ENCODE measurements at regions not wholly inside any gene's neighbourhood (a gene's known extent, or its start where the extent isn't known, plus 50 kb on each side); places are given as distances from the start of the nearest gene placed in this dataset.
A peak's percentile ranks its signal among the peaks of the same experiment; 100 is the strongest.

DNA sequence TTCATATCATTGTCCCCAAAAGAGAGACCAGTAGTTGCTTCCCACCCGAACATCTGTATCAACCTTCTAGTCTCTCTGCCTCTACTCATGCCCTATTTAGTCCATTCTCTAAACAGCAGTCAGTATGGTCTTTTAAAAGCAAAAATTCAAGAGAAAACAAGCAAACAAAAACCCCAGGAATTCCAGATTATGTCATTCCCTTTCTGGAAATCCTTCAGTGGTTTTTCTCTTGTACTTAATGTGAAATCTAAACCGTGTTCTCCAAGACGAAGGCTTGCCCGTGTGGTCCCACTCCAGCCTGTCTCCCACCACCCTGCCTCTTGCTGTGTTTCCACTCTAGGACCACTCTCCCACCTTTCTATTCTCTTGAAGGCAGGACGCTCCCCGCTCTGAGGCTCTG is 90.8 kb downstream of the TMEM30B start:
- Mint-ChIP-seq H3K4me1 (peaks cover 9% of the 10 kb centered on the region), H3K36me3 (ENCODE audit: low read depth) (no peaks in the 10 kb centered on the region), H3K27ac (no peak overlapping the region), H3K27me3 (peaks cover 55% of the 10 kb centered on the region), H3K9me3 (ENCODE audit: low read depth) (no peaks in the 10 kb centered on the region), H3K4me3 (no peak overlapping the region)
- intact Hi-C loops (cut with DNase I, micrococcal nuclease), result no loop called here
- DNase-seq (no peak), ATAC-seq (no peak)
- POLR2A ChIA-PET, result no interaction called here
- CTCF ChIA-PET, result interaction anchor here (0.6 to 0.9 kb wide), 2 partner anchors 9 to 1928 kb away, joined by 3 to 4 read pairs; no protein-coding TSS in a partner anchor

GRCh38 chr14:61188978-61189808 is 91.9 kb downstream of the TMEM30B start:
- H3K36me3 Mint-ChIP-seq (ENCODE audit: low read depth), result no peaks in the 10 kb centered on the region
- intact Hi-C loops (cut with DNase I, micrococcal nuclease), result no loop called here
- peak; percentile 75 for ATAC-seq
- CTCF ChIA-PET, result interaction anchor here (0.8 to 1.2 kb wide), 5 partner anchors 10 to 203 kb away, joined by 3 to 5 read pairs (median 3); no protein-coding TSS in a partner anchor
- H3K4me1 Mint-ChIP-seq, result peaks cover 15% of the 10 kb centered on the region
- H3K27ac Mint-ChIP-seq, result no peak overlapping the region
- H3K9me3 Mint-ChIP-seq (ENCODE audit: low read depth), result no peaks in the 10 kb centered on the region
- peaks cover 58% of the 10 kb centered on the region for H3K27me3 Mint-ChIP-seq
- POLR2A ChIA-PET, result no interaction called here
- peak overlapping the region; percentile 62 for H3K4me3 Mint-ChIP-seq
- DNase-seq, result peak; percentile 74

DNA sequence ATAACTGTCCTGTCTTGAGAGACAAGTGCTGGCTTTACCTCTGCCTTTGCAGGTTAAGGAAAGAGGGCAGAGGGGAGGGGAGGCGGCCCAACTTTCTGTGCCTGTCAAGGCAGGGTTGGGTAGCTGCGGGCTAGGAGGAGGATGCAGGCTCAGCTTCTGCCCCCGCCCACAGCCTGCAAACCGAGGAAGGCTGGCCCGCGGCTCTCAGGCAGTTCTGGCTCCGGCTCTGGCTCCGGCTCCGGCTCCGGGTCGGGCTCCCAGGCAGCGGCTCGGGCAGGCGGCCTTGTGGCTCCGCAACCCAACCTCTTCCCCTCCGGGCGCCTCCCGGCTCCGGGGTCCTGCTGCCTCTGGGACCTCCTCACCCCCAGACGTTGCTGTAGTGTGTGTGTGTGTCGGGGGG is 92.9 kb downstream of the TMEM30B start:
- DNase-seq (peak; percentile 46), ATAC-seq (peak; percentile 35)
- H3K4me1 Mint-ChIP-seq, result peaks cover 23% of the 10 kb centered on the region
- ChIA-PET CTCF (interaction anchor here (0.6 to 1.2 kb wide), 2 partner anchors 17 to 62 kb away, joined by 3 read pairs; no protein-coding TSS in a partner anchor), POLR2A (no interaction called here)
- H3K27me3 Mint-ChIP-seq, result peaks cover 55% of the 10 kb centered on the region
- H3K36me3 Mint-ChIP-seq (ENCODE audit: low read depth), result no peaks in the 10 kb centered on the region
- no peak overlapping the region for H3K27ac Mint-ChIP-seq
- intact Hi-C loops (cut with DNase I, micrococcal nuclease), result no loop called here
- H3K4me3 Mint-ChIP-seq, result peak overlapping the region; percentile 62
- no peaks in the 10 kb centered on the region for H3K9me3 Mint-ChIP-seq (ENCODE audit: low read depth)

DNA sequence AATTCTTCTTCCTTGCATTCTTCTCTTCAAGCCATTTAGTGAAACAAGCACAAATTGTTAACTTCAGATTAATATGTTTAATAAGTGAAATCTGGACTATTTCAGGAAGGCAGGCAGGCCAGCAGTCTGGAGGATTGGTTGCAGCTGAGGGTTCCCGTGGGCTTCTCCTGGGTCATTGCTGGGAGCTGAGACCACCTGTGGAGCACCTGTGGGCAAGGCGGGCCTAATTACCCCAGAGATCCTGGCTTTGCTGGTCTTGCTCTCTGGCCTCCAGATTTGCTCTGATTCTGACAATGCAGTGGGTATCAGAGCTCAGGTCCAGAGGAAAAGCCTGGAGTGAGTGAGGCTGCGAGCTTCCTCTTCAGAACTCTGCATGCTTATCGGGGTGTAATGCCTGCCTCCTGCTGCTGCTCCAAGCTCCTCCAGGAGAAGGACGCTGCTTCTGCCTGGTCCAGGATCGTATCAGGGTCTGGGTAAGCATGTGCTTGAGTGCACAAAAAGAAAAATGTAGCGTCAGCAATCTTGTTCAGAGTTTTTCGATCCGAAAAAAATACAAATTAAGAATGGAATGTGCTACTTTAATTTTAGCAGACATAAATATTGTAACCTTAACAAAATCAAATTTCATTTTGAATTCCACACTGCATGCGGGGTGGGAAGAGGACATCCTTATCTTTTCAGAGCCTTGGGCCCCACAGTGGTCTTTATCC is 93.8 kb downstream of the TMEM30B start:
- POLR2A ChIA-PET, result no interaction called here
- CTCF ChIA-PET, result no interaction called here
- H3K36me3 Mint-ChIP-seq (ENCODE audit: low read depth), result no peaks in the 10 kb centered on the region
- H3K4me3 Mint-ChIP-seq, result no peak overlapping the region
- H3K9me3 Mint-ChIP-seq (ENCODE audit: low read depth), result no peaks in the 10 kb centered on the region
- DNase-seq (no peak), ATAC-seq (no peak)
- H3K27ac Mint-ChIP-seq, result no peak overlapping the region
- intact Hi-C loops (cut with DNase I, micrococcal nuclease), result no loop called here
- H3K4me1 Mint-ChIP-seq, result peaks cover 27% of the 10 kb centered on the region
- H3K27me3 Mint-ChIP-seq, result peaks cover 58% of the 10 kb centered on the region

DNA sequence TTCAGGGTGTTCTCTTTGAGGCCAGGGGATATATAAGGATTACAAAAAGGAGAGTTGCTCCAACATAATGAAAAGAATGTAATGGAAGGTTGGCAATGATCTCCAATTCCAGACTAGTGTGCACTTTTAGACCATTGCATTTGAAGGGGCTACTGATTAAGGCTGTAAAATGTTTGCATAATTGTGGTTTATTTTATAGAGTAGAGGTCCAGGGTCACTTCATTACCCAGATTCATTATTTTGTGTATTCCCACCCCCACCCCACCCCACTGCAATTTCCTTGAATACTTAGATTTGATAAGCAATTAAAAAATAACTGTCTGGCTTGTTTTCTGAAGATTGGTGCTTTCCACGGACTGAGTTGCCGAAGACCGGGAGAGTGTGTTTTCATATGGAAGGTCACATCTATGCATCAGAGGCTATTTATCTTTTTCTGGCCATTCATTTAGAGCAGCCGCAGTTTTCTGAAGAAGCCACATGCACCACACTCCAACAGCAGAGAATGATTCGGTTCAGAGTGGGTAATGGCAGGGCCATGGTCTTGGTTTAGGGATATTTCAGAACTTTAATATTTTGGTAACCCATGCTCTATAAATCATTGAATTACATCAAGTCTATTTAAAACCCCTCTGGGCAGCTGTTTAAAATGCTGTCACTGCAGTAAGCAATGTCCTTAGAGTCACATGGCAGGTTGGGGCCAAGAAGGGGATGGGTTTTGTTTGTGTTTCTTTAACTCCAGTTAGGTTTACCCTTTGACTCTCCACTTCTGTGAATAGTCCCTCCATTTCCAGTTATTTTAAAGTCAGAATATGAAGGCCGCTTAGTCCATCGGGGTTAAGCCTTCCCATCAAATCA is 94.6 kb downstream of the TMEM30B start:
- POLR2A ChIA-PET, result no interaction called here
- ATAC-seq (no peak), DNase-seq (no peak)
- CTCF ChIA-PET, result interaction anchor here (0.6 to 0.7 kb wide), 2 partner anchors 12 to 227 kb away, joined by 3 to 5 read pairs; no protein-coding TSS in a partner anchor
- no peak overlapping the region for H3K27ac Mint-ChIP-seq
- H3K27me3 Mint-ChIP-seq, result peaks cover 51% of the 10 kb centered on the region
- no peak overlapping the region for H3K4me3 Mint-ChIP-seq
- no peaks in the 10 kb centered on the region for H3K9me3 Mint-ChIP-seq (ENCODE audit: low read depth)
- intact Hi-C loops (cut with DNase I, micrococcal nuclease), result no loop called here
- H3K4me1 Mint-ChIP-seq, result peaks cover 27% of the 10 kb centered on the region
- H3K36me3 Mint-ChIP-seq (ENCODE audit: low read depth), result no peaks in the 10 kb centered on the region

DNA sequence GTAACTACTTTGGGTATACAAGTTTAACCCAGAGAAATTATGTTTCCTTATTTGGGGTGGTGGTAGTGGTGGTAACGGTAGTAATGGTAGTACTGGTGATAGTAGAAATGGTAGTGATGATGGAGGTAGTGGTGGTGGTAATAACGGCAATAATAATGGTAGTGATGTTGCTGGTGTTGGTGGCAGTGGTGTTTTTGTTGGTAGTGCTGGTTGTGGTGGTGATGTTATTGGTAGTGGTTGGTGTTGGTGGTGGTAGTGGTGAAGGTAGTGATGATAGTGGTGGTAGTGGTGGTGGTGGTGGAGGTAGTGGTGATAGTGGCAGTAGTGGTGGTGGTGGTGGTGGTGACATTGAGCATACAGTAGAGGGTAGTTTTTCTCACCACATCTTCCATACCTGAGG is 95.6 kb downstream of the TMEM30B start:
- intact Hi-C loops (cut with DNase I, micrococcal nuclease), result no loop called here
- no peak overlapping the region for H3K27ac Mint-ChIP-seq

DNA sequence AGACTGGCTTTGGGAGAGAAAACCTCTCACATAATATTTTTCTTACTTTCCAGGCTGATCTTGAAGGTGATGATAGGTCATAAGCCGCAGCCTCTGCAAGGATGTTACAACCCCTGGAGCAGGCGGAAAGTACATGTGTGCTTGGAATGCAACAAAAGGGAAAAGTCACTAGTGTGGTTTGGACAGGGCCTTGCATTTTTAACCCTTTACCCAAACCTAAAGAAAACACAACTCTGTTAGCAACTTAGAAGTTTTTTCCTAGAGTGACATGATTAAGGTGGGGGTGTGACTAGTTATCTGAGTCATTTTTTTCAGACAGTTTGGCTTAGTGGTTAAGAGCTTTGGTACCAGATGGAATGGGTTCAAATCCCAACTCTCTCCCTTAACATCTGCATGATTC is 97.0 kb downstream of the TMEM30B start:
- Mint-ChIP-seq H3K9me3 (ENCODE audit: low read depth) (no peaks in the 10 kb centered on the region), H3K4me1 (peaks cover 27% of the 10 kb centered on the region), H3K4me3 (no peak overlapping the region), H3K36me3 (ENCODE audit: low read depth) (no peaks in the 10 kb centered on the region), H3K27ac (peak overlapping the region; percentile 5), H3K27me3 (peaks cover 36% of the 10 kb centered on the region)
- DNase-seq (no peak), ATAC-seq (peak; percentile 40)
- POLR2A ChIA-PET, result no interaction called here
- CTCF ChIA-PET, result no interaction called here
- intact Hi-C loops (cut with DNase I, micrococcal nuclease), result no loop called here

More for the DNA sequence above, 95.6 kb downstream of the TMEM30B start:
- peaks cover 49% of the 10 kb centered on the region for H3K27me3 Mint-ChIP-seq
- peaks cover 27% of the 10 kb centered on the region for H3K4me1 Mint-ChIP-seq
- no peaks in the 10 kb centered on the region for H3K9me3 Mint-ChIP-seq (ENCODE audit: low read depth)
- H3K36me3 Mint-ChIP-seq (ENCODE audit: low read depth), result no peaks in the 10 kb centered on the region
- CTCF ChIA-PET, result interaction anchor here (0.7 to 1.1 kb wide), 2 partner anchors 44 to 226 kb away, joined by 5 read pairs; no protein-coding TSS in a partner anchor
- ATAC-seq (no peak), DNase-seq (no peak)
- H3K4me3 Mint-ChIP-seq, result no peak overlapping the region
- POLR2A ChIA-PET, result no interaction called here

- H3K27me3 Mint-ChIP-seq, result peaks cover 33% of the 10 kb centered on the region
- ATAC-seq (peak; percentile 57), DNase-seq (no peak)
- no peaks in the 10 kb centered on the region for H3K36me3 Mint-ChIP-seq (ENCODE audit: low read depth)
- CTCF ChIA-PET, result interaction anchor here (0.7 kb wide), 1 partner anchor 9 kb away, joined by 3 read pairs; no protein-coding TSS in a partner anchor
- peaks cover 33% of the 10 kb centered on the region for H3K4me1 Mint-ChIP-seq
- H3K27ac Mint-ChIP-seq, result peak overlapping the region; percentile 11
- H3K4me3 Mint-ChIP-seq, result no peak overlapping the region
- no peaks in the 10 kb centered on the region for H3K9me3 Mint-ChIP-seq (ENCODE audit: low read depth)
- intact Hi-C loops (cut with DNase I, micrococcal nuclease), result no loop called here
- POLR2A ChIA-PET, result no interaction called here
Observed at GRCh38 chr14:61183196-61183885, 97.8 kb downstream of the TMEM30B start.

GRCh38 chr14:61179796-61180398 is 101.2 kb downstream of the TMEM30B start:
- Mint-ChIP-seq H3K27me3 (peaks cover 11% of the 10 kb centered on the region), H3K4me3 (no peak overlapping the region), H3K9me3 (ENCODE audit: low read depth) (no peaks in the 10 kb centered on the region), H3K36me3 (ENCODE audit: low read depth) (no peaks in the 10 kb centered on the region), H3K4me1 (peaks cover 57% of the 10 kb centered on the region), H3K27ac (no peak overlapping the region)
- CTCF ChIA-PET, result no interaction called here
- ATAC-seq (no peak), DNase-seq (no peak)
- intact Hi-C loops (cut with DNase I, micrococcal nuclease), result loop anchor here in 1 of 2 experiments (5.0 kb wide), 3 partner anchors 162 to 482 kb away; no protein-coding TSS in a partner anchor
- POLR2A ChIA-PET, result no interaction called here

DNA sequence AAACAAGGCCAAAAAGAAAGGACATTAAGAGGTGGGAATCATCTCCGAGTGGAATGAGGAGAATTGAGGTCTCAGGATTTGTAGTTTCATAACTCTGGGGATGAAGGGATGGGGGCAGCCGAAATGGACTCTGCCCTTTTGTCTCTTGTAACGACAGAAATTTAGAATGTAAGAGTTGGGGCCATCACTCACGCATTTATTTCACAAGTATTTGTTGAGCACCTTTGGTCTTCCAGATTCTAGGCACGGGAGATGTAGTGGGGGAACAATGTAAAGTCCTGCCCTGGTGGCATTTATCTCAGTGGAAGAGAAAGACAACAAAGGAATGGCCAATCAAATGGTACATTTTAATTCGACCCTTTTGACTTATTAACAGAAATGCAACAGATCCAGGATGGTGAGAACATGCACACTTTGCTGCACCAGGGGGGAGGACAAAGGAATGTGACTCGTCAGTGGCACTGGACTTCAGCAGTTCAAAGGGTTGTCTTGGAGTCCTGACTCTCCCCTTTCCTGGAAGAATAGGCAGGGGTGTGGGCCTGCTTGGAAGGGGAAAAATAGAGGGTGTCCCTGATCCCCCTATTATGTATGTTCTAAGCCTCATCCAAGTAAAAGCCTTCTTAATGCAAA is 102.0 kb downstream of the TMEM30B start:
- Mint-ChIP-seq H3K4me1 (peaks cover 56% of the 10 kb centered on the region), H3K4me3 (no peak overlapping the region), H3K27me3 (peaks cover 6% of the 10 kb centered on the region), H3K27ac (peak overlapping the region; percentile 88), H3K9me3 (ENCODE audit: low read depth) (no peaks in the 10 kb centered on the region), H3K36me3 (ENCODE audit: low read depth) (no peaks in the 10 kb centered on the region)
- ATAC-seq (no peak), DNase-seq (no peak)
- ChIA-PET CTCF (no interaction called here), POLR2A (no interaction called here)
- intact Hi-C loops (cut with DNase I, micrococcal nuclease), result loop anchor here in 1 of 2 experiments (5.0 kb wide), 3 partner anchors 163 to 483 kb away; no protein-coding TSS in a partner anchor

Data from activated CD4-positive, alpha-beta T cell treated with anti-CD3 and anti-CD28 coated beads for 36 hours (primary cell).